HUES48 (cell line): ENCODE measurements at regions not wholly inside any gene's neighbourhood (a gene's known extent, or its start where the extent isn't known, plus 50 kb on each side); places are given as distances from the start of the nearest gene placed in this dataset.

ENCODE experiments used
- H3K27ac ChIP-seq: one replicate; pipeline ENCODE4 v1.7.0; 2013; ENCODE audit warnings: low read depth, low read length, inconsistent platforms
- H3K27me3 ChIP-seq: 2 replicates; pipeline ENCODE4 v1.6.1; 2013; ENCODE audit warnings: mild to moderate bottlenecking, low read length; ENCODE audit not compliant: control insufficient read depth, insufficient read depth
- H3K36me3 ChIP-seq: 2 replicates; pipeline ENCODE4 v1.6.1; 2013; ENCODE audit warnings: low read length; ENCODE audit not compliant: control insufficient read depth, insufficient read depth
- H3K4me1 ChIP-seq: 2 replicates; pipeline ENCODE4 v1.6.1; 2013; ENCODE audit warnings: mild to moderate bottlenecking, low read length; ENCODE audit not compliant: control insufficient read depth, insufficient read depth
- H3K4me3 ChIP-seq: 2 replicates; pipeline ENCODE4 v1.5.1; 2013; ENCODE audit warnings: mild to moderate bottlenecking, low read depth, low read length
- H3K9ac ChIP-seq: 2 replicates; pipeline ENCODE4 v1.6.1; 2013; ENCODE audit warnings: mild to moderate bottlenecking, low read depth, low read length, moderate library complexity
- H3K9me3 ChIP-seq: 2 replicates; pipeline ENCODE4 v1.6.1; 2013; ENCODE audit warnings: low read length; ENCODE audit not compliant: control insufficient read depth, insufficient read depth

- Histone ChIP-seq H3K27me3 (no peaks in the 10 kb centered on the region), H3K4me1 (no peaks in the 10 kb centered on the region), H3K27ac (no peak overlapping the region), H3K9me3 (no peaks in the 10 kb centered on the region), H3K9ac (no peak overlapping the region), H3K36me3 (no peaks in the 10 kb centered on the region), H3K4me3 (no peak overlapping the region)
Measured at GRCh38 chr13:38415233-38415632, 65.6 kb downstream of the UFM1 start.

- no peaks in the 10 kb centered on the region for H3K36me3 ChIP-seq
- H3K27me3 ChIP-seq, result no peaks in the 10 kb centered on the region
- H3K4me3 ChIP-seq, result no peak overlapping the region
- no peak overlapping the region for H3K27ac ChIP-seq
- no peak overlapping the region for H3K9ac ChIP-seq
- no peaks in the 10 kb centered on the region for H3K9me3 ChIP-seq
- H3K4me1 ChIP-seq, result no peaks in the 10 kb centered on the region
Measured at GRCh38 chr13:38417241-38417640, 67.6 kb downstream of the UFM1 start.

- H3K4me3 ChIP-seq, result no peak overlapping the region
- no peak overlapping the region for H3K27ac ChIP-seq
- no peaks in the 10 kb centered on the region for H3K9me3 ChIP-seq
- no peaks in the 10 kb centered on the region for H3K36me3 ChIP-seq
- no peaks in the 10 kb centered on the region for H3K4me1 ChIP-seq
- H3K9ac ChIP-seq, result no peak overlapping the region
- no peaks in the 10 kb centered on the region for H3K27me3 ChIP-seq
Measured at GRCh38 chr13:38417727-38418126, 68.1 kb downstream of the UFM1 start.

- no peak overlapping the region for H3K27ac ChIP-seq
- no peak overlapping the region for H3K9ac ChIP-seq
- H3K27me3 ChIP-seq, result no peaks in the 10 kb centered on the region
- H3K4me3 ChIP-seq, result no peak overlapping the region
- no peaks in the 10 kb centered on the region for H3K4me1 ChIP-seq
- no peaks in the 10 kb centered on the region for H3K36me3 ChIP-seq
- H3K9me3 ChIP-seq, result no peaks in the 10 kb centered on the region
Measured at GRCh38 chr13:38418286-38418685, 68.6 kb downstream of the UFM1 start.

- Histone ChIP-seq H3K4me3 (no peak overlapping the region), H3K36me3 (no peaks in the 10 kb centered on the region), H3K4me1 (no peaks in the 10 kb centered on the region), H3K9ac (no peak overlapping the region), H3K27ac (no peak overlapping the region), H3K27me3 (no peaks in the 10 kb centered on the region), H3K9me3 (no peaks in the 10 kb centered on the region)
Measured at GRCh38 chr13:38419312-38419873, 69.7 kb downstream of the UFM1 start.

GRCh38 chr13:38421590-38422560, 72.2 kb downstream of the UFM1 start:
- Histone ChIP-seq H3K9me3 (no peaks in the 10 kb centered on the region), H3K27me3 (no peaks in the 10 kb centered on the region), H3K4me1 (peaks cover 6% of the 10 kb centered on the region; the same call in 1 of the 2 replicates), H3K27ac (no peak overlapping the region), H3K9ac (no peak overlapping the region), H3K4me3 (no peak overlapping the region), H3K36me3 (no peaks in the 10 kb centered on the region)

GRCh38 chr13:38429916-38430315, 80.3 kb downstream of the UFM1 start:
- Histone ChIP-seq H3K4me3 (no peak overlapping the region), H3K36me3 (no peaks in the 10 kb centered on the region), H3K27ac (no peak overlapping the region), H3K27me3 (no peaks in the 10 kb centered on the region), H3K9ac (no peak overlapping the region), H3K9me3 (no peaks in the 10 kb centered on the region), H3K4me1 (peaks cover 6% of the 10 kb centered on the region; the same call in 1 of the 2 replicates)

- Histone ChIP-seq H3K9ac (no peak overlapping the region), H3K9me3 (no peaks in the 10 kb centered on the region), H3K4me1 (peaks cover 6% of the 10 kb centered on the region; the same call in 1 of the 2 replicates), H3K27ac (no peak overlapping the region), H3K36me3 (no peaks in the 10 kb centered on the region), H3K4me3 (no peak overlapping the region), H3K27me3 (no peaks in the 10 kb centered on the region)
Measured at GRCh38 chr13:38430796-38431195, 81.1 kb downstream of the UFM1 start.

- no peaks in the 10 kb centered on the region for H3K27me3 ChIP-seq
- H3K27ac ChIP-seq, result no peak overlapping the region
- no peak overlapping the region for H3K4me3 ChIP-seq
- H3K9ac ChIP-seq, result no peak overlapping the region
- H3K9me3 ChIP-seq, result no peaks in the 10 kb centered on the region
- H3K4me1 ChIP-seq, result no peaks in the 10 kb centered on the region
- no peaks in the 10 kb centered on the region for H3K36me3 ChIP-seq
Measured at GRCh38 chr13:38440666-38441065, 91.0 kb downstream of the UFM1 start.

GRCh38 chr13:38444904-38445303, 95.3 kb downstream of the UFM1 start:
- no peak overlapping the region for H3K9ac ChIP-seq
- no peaks in the 10 kb centered on the region for H3K9me3 ChIP-seq
- H3K4me3 ChIP-seq, result no peak overlapping the region
- H3K27ac ChIP-seq, result no peak overlapping the region
- no peaks in the 10 kb centered on the region for H3K27me3 ChIP-seq
- no peaks in the 10 kb centered on the region for H3K36me3 ChIP-seq
- H3K4me1 ChIP-seq, result no peaks in the 10 kb centered on the region

- no peaks in the 10 kb centered on the region for H3K9me3 ChIP-seq
- H3K27ac ChIP-seq, result no peak overlapping the region
Measured at GRCh38 chr13:38452656-38453055, 103.0 kb downstream of the UFM1 start.

More at GRCh38 chr13:38452656-38453055, 103.0 kb downstream of the UFM1 start:
- H3K36me3 ChIP-seq, result no peaks in the 10 kb centered on the region
- H3K4me3 ChIP-seq, result no peak overlapping the region
- no peaks in the 10 kb centered on the region for H3K4me1 ChIP-seq
- no peaks in the 10 kb centered on the region for H3K27me3 ChIP-seq
- no peak overlapping the region for H3K9ac ChIP-seq
